ENCODE measurements at regions not wholly inside any gene's neighbourhood (a gene's known extent, or its start where the extent isn't known, plus 50 kb on each side); places are given as distances from the start of the nearest gene placed in this dataset.
A peak's percentile ranks its signal among the peaks of the same experiment; 100 is the strongest.

GRCh38 chrX:92247076-92247475 is 467.9 kb downstream of the PCDH11X start:
- TF ChIP-seq, protein P1, sequence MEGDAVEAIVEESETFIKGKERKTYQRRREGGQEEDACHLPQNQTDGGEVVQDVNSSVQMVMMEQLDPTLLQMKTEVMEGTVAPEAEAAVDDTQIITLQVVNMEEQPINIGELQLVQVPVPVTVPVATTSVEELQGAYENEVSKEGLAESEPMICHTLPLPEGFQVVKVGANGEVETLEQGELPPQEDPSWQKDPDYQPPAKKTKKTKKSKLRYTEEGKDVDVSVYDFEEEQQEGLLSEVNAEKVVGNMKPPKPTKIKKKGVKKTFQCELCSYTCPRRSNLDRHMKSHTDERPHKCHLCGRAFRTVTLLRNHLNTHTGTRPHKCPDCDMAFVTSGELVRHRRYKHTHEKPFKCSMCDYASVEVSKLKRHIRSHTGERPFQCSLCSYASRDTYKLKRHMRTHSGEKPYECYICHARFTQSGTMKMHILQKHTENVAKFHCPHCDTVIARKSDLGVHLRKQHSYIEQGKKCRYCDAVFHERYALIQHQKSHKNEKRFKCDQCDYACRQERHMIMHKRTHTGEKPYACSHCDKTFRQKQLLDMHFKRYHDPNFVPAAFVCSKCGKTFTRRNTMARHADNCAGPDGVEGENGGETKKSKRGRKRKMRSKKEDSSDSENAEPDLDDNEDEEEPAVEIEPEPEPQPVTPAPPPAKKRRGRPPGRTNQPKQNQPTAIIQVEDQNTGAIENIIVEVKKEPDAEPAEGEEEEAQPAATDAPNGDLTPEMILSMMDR (conservative IDR thresholded peaks at IDR 0.05; ENCODE audit: low read depth, low read length), result no peak
- TF ChIP-seq, protein P2, sequence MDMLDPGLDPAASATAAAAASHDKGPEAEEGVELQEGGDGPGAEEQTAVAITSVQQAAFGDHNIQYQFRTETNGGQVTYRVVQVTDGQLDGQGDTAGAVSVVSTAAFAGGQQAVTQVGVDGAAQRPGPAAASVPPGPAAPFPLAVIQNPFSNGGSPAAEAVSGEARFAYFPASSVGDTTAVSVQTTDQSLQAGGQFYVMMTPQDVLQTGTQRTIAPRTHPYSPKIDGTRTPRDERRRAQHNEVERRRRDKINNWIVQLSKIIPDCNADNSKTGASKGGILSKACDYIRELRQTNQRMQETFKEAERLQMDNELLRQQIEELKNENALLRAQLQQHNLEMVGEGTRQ (IDR thresholded peaks at IDR 0.05; ENCODE audit: low read depth, low read length), result no peak
- TF ChIP-seq POLR2A (IDR thresholded peaks at IDR 0.05; ENCODE audit: low read depth, low read length) (no peak), MAFK (IDR thresholded peaks at IDR 0.05; ENCODE audit: low read depth, low read length) (no peak), RAD21 (IDR thresholded peaks at IDR 0.05; ENCODE audit: low read length) (no peak), CEBPB (IDR thresholded peaks at IDR 0.05; ENCODE audit: low read depth, low read length) (peak; percentile 75), SMC3 (IDR thresholded peaks at IDR 0.05; ENCODE audit: low read depth, low read length) (no peak), BHLHE40 (IDR thresholded peaks at IDR 0.05; ENCODE audit: low read depth, low read length) (no peak), RCOR1 (IDR thresholded peaks at IDR 0.05; ENCODE audit: insufficient replicate concordance, low read length) (no peak), NFE2L2 (IDR thresholded peaks at IDR 0.05; ENCODE audit: low read depth, low read length) (no peak)
